ENCODE measurements at regions not wholly inside any gene's neighbourhood (a gene's known extent, or its start where the extent isn't known, plus 50 kb on each side); places are given as distances from the start of the nearest gene placed in this dataset.
"Not testable (repeated sequence)": the region's sequence is repeated elsewhere in the genome, so short reads cannot be mapped to it uniquely, and the experiment has no call there.

- TF ChIP-seq CTCF (conservative IDR thresholded peaks at IDR 0.05) = no peak
- TF ChIP-seq ZFX (IDR thresholded peaks at IDR 0.05) = no peak
- no peak overlapping the region for H3K27ac ChIP-seq
These were observed 96.6 kb upstream of the GATB start for GRCh38 chr4:151857368-151857767.

- TF ChIP-seq ZFX (IDR thresholded peaks at IDR 0.05) (no peak), CTCF (conservative IDR thresholded peaks at IDR 0.05) (no peak)
These were observed 94.9 kb upstream of the GATB start for GRCh38 chr4:151855747-151856146.

GRCh38 chr4:151854731-151855130, 93.9 kb upstream of the GATB start:
- TF ChIP-seq ZFX (IDR thresholded peaks at IDR 0.05) = no peak
- no peak for TF ChIP-seq CTCF (conservative IDR thresholded peaks at IDR 0.05)

More at GRCh38 chr4:151855747-151856146, 94.9 kb upstream of the GATB start:
- no peak overlapping the region for H3K27ac ChIP-seq

GRCh38 chr4:151853034-151853433, 92.2 kb upstream of the GATB start:
- no peak overlapping the region for H3K27ac ChIP-seq
- no peak for TF ChIP-seq ZFX (IDR thresholded peaks at IDR 0.05)
- TF ChIP-seq CTCF (conservative IDR thresholded peaks at IDR 0.05) = no peak

More at GRCh38 chr4:151854731-151855130, 93.9 kb upstream of the GATB start:
- H3K27ac ChIP-seq = no peak overlapping the region

GRCh38 chr4:151852202-151852601, 91.4 kb upstream of the GATB start:
- no peak overlapping the region for H3K27ac ChIP-seq
- TF ChIP-seq CTCF (conservative IDR thresholded peaks at IDR 0.05) = no peak
- TF ChIP-seq ZFX (IDR thresholded peaks at IDR 0.05) = no peak

GRCh38 chr4:151851354-151851753, 90.5 kb upstream of the GATB start:
- TF ChIP-seq CTCF (conservative IDR thresholded peaks at IDR 0.05) (no peak), ZFX (IDR thresholded peaks at IDR 0.05) (no peak)
- H3K27ac ChIP-seq = no peak overlapping the region

GRCh38 chr4:151850791-151851213, 90.0 kb upstream of the GATB start:
- H3K27ac ChIP-seq = no peak overlapping the region
- TF ChIP-seq ZFX (IDR thresholded peaks at IDR 0.05) (no peak), CTCF (conservative IDR thresholded peaks at IDR 0.05) (no peak)

- H3K27ac ChIP-seq = not testable (repeated sequence)
These were observed 84.7 kb upstream of the GATB start for GRCh38 chr4:151845551-151845950.
